A549 (cell line): ENCODE measurements at regions not wholly inside any gene's neighbourhood (a gene's known extent, or its start where the extent isn't known, plus 50 kb on each side); places are given as distances from the start of the nearest gene placed in this dataset.

Experiments
- ATAC-seq, 2 experiments: fragments of 200-7000 bp in 1 of 2; fragments of >200 bp in 1 of 2; cut with Nextera tagmentation in 1 of 2; cut with Tn5 transposase in 1 of 2; 3 replicates each; pipeline versions ENCODE4 v1.8.0 to v1.9.1; 2018 to 2020; ENCODE audit warnings: mild to moderate bottlenecking in 1 of 2, moderate library complexity in 1 of 2
- CTCF ChIA-PET: fragments of 300-600 bp; sonication (Branson Sonifier 250); formaldehyde crosslinking; extraction: SDS; loops from one replicate; lab custom pipeline; 2021; ENCODE audit warnings: antibody characterized with exemption, inconsistent platforms; lab: Yijun Ruan, JAX
- POLR2A ChIA-PET: fragments of 350-600 bp; formaldehyde crosslinking; extraction: SDS; loops from one replicate; lab custom pipeline; 2021; ENCODE audit warnings: antibody characterized with exemption, inconsistent platforms; lab: Yijun Ruan, JAX
- DNase-seq, 2 experiments: peaks; one replicate each; pipeline versions ENCODE4 v3.0.0 to v3.0.0-alpha.2; 2011 to 2016; ENCODE audit warnings: low read depth in 1 of 2, low spot score in 1 of 2
- FAIRE-seq: peaks from 2 replicates; lab custom pipeline; 2011; peaks lifted over from hg19 to GRCh38; lab: Jason Lieb, UNC
- H3K27ac ChIP-seq, 2 experiments: fragments of >200 bp; sonication (Bioruptor Twin); formaldehyde crosslinking; 3 replicates each; pipeline ENCODE4 v1.5.1; 2016 to 2017
- H3K4me1 ChIP-seq: fragments of >200 bp; sonication (Bioruptor Twin); formaldehyde crosslinking; 3 replicates; pipeline ENCODE4 v1.6.1; 2016
- H3K4me2 ChIP-seq: fragments of >200 bp; sonication (Bioruptor Twin); formaldehyde crosslinking; 3 replicates; pipeline ENCODE4 v1.6.1; 2016
- H3K4me3 ChIP-seq: fragments of >200 bp; sonication (Bioruptor Twin); formaldehyde crosslinking; 3 replicates; pipeline ENCODE4 v1.5.1; 2016
- H3K9me3 ChIP-seq: fragments of >200 bp; sonication (Bioruptor Twin); formaldehyde crosslinking; 3 replicates; pipeline ENCODE4 v1.6.1; 2016
- BHLHE40 ChIP-seq: IDR thresholded peaks from 2 replicates; pipeline ENCODE4 v1.6.1; 2012; ENCODE audit warnings: low read depth, low read length, inconsistent platforms
- CHD4 ChIP-seq: fragments of 200-600 bp; sonication (generic); IDR thresholded peaks from 2 replicates; pipeline ENCODE4 v1.6.1; 2016; ENCODE audit warnings: antibody characterized with exemption, mild to moderate bottlenecking, borderline replicate concordance
- EHMT2 ChIP-seq: fragments of 200-600 bp; sonication (generic); IDR thresholded peaks from 2 replicates; pipeline ENCODE4 v1.6.1; 2016; ENCODE audit warnings: antibody characterized with exemption, low read depth, mild to moderate bottlenecking, moderate library complexity
- ELK1 ChIP-seq: fragments of 150-350 bp; IDR thresholded peaks from 2 replicates; pipeline ENCODE4 v1.6.1; 2014; ENCODE audit warnings: low read depth, mild to moderate bottlenecking, low read length
- HEYL ChIP-seq: fragments of 250-450 bp; sonication (Bioruptor Pico); IDR thresholded peaks from 2 replicates; pipeline ENCODE4 v1.8.0; 2021; ENCODE audit warnings: mild to moderate bottlenecking, moderate library complexity
- HOXA7 ChIP-seq: fragments of 250-450 bp; sonication (Bioruptor Pico); IDR thresholded peaks from 2 replicates; pipeline ENCODE4 v1.5.0; 2020; ENCODE audit warnings: mild to moderate bottlenecking, moderate library complexity
- HOXB13 ChIP-seq: fragments of 250-450 bp; sonication (Bioruptor Pico); IDR thresholded peaks from 2 replicates; pipeline ENCODE4 v1.5.0; 2020; ENCODE audit warnings: low read depth, mild to moderate bottlenecking, moderate library complexity
- JUN ChIP-seq, 2 experiments: fragments of >200 bp; sonication (Bioruptor Twin); formaldehyde crosslinking; IDR thresholded peaks; 2 replicates in 1 of 2; 3 replicates in 1 of 2; pipeline ENCODE4 v1.6.1; 2016 to 2017
- JUNB ChIP-seq: fragments of >200 bp; sonication (Bioruptor Twin); formaldehyde crosslinking; IDR thresholded peaks from 2 replicates; pipeline ENCODE4 v1.6.1; 2016
- MAFK ChIP-seq: fragments of 450-650 bp; IDR thresholded peaks from 2 replicates; pipeline ENCODE4 v1.6.1; 2014; ENCODE audit not compliant: partially characterized antibody
- MAZ ChIP-seq: fragments of 150-350 bp; IDR thresholded peaks from 2 replicates; pipeline ENCODE4 v1.6.1; 2014; ENCODE audit warnings: antibody characterized with exemption, low read depth, low read length, borderline replicate concordance
- PBX3 ChIP-seq: IDR thresholded peaks from 2 replicates; pipeline ENCODE4 v1.6.1; 2012
- POLR2A ChIP-seq: IDR thresholded peaks from 2 replicates; pipeline ENCODE4 v1.6.1; 2012; ENCODE audit warnings: mild to moderate bottlenecking, low read length
- RARB ChIP-seq: fragments of 250-450 bp; sonication (Bioruptor Pico); IDR thresholded peaks from 2 replicates; pipeline ENCODE4 v1.8.0; 2021; ENCODE audit warnings: mild to moderate bottlenecking, moderate library complexity
- RFX5 ChIP-seq: fragments of 450-650 bp; IDR thresholded peaks from 2 replicates; pipeline ENCODE4 v1.7.1; 2014; ENCODE audit warnings: antibody characterized with exemption, mild to moderate bottlenecking, moderate library complexity
- SMC3 ChIP-seq: fragments of >200 bp; sonication (Bioruptor Twin); formaldehyde crosslinking; IDR thresholded peaks from 3 replicates; pipeline ENCODE4 v1.6.1; 2018; ENCODE audit warnings: inconsistent platforms
- SREBF2 ChIP-seq: fragments of 450-650 bp; IDR thresholded peaks from 2 replicates; pipeline ENCODE4 v1.6.1; 2014; ENCODE audit warnings: mild to moderate bottlenecking, moderate library complexity
- TP53 ChIP-seq: fragments of 250-450 bp; sonication (Bioruptor Pico); IDR thresholded peaks from 2 replicates; pipeline ENCODE4 v1.5.0; 2021; ENCODE audit warnings: mild to moderate bottlenecking, moderate library complexity
- ZC3H11A ChIP-seq: fragments of 450-650 bp; IDR thresholded peaks from 2 replicates; pipeline ENCODE4 v1.6.1; 2014; ENCODE audit warnings: antibody characterized with exemption, mild to moderate bottlenecking
- ZNF302 ChIP-seq: fragments of 250-450 bp; sonication (Bioruptor Pico); IDR thresholded peaks from 2 replicates; pipeline ENCODE4 v1.9.0; 2021; ENCODE audit warnings: inconsistent platforms, mild to moderate bottlenecking, moderate library complexity
- WGBS: methylation state at CpG from one replicate; pipeline ENCODE4 v1.1.6; 2017; ENCODE audit errors: missing lambda C conversion rate; 5-methylcytosine and 5-hydroxymethylcytosine counted together

- ATAC-seq, result 0 out of 6 replicates have a peak, but pooled peaks of 1 of the 2 experiments have one; percentile 30
- CTCF ChIA-PET, result no interaction called here
- WGBS, result 77% methylated on average over 4 of the region's 4 CpGs
Observed at GRCh38 chr7:27367179-27367932, 124.8 kb downstream of the EVX1 start.

GRCh38 chr7:27367933-27368549, 125.4 kb downstream of the EVX1 start:
- H3K4me2 ChIP-seq, result no peak overlapping the region
- WGBS, result 87% methylated on average over 4 of the region's 4 CpGs
- CTCF ChIA-PET, result no interaction called here
- no peak overlapping the region for H3K27ac ChIP-seq
- no peak overlapping the region for H3K4me3 ChIP-seq
- POLR2A ChIA-PET, result no interaction called here
- TF ChIP-seq MAFK, result no peak
- TF ChIP-seq EHMT2, result no peak
- no peak for TF ChIP-seq BHLHE40
- TF ChIP-seq JUNB, result no peak
- no peak for TF ChIP-seq ELK1
- no peak for TF ChIP-seq RFX5
- no peak for TF ChIP-seq CHD4
- TF ChIP-seq HEYL (CRISPR knock-in tag), result no peak
- TF ChIP-seq HOXA7 (CRISPR knock-in tag), result no peak
- no peak for TF ChIP-seq HOXB13 (CRISPR knock-in tag)
- FAIRE-seq, result peak; percentile 23
- no peaks in the 10 kb centered on the region for H3K9me3 ChIP-seq
- H3K4me1 ChIP-seq, result peaks cover 26% of the 10 kb centered on the region
- no peak for ATAC-seq
- DNase-seq, result no peak

More at GRCh38 chr7:27367179-27367932, 124.8 kb downstream of the EVX1 start:
- no peaks in the 10 kb centered on the region for H3K9me3 ChIP-seq
- no peak overlapping the region for H3K27ac ChIP-seq
- H3K4me2 ChIP-seq, result no peak overlapping the region
- no peak for FAIRE-seq
- peaks cover 19% of the 10 kb centered on the region for H3K4me1 ChIP-seq
- POLR2A ChIA-PET, result no interaction called here
- no peak for DNase-seq
- TF ChIP-seq PBX3 (no peak), POLR2A (no peak), ZNF302 (no peak), RARB (no peak), SREBF2 (no peak)
- H3K4me3 ChIP-seq, result no peak overlapping the region

- DNase-seq (no peak), FAIRE-seq (no peak), ATAC-seq (no peak)
- no peak overlapping the region for H3K27ac ChIP-seq
- peaks cover 23% of the 10 kb centered on the region for H3K4me1 ChIP-seq
- no peak overlapping the region for H3K4me2 ChIP-seq
- H3K4me3 ChIP-seq, result no peak overlapping the region
- ChIA-PET POLR2A (no interaction called here), CTCF (interaction anchor here (0.6 to 1.5 kb wide), 3 partner anchors 19 to 438 kb away, joined by 4 to 5 read pairs (median 4); no protein-coding TSS in a partner anchor)
- TF ChIP-seq HEYL (CRISPR knock-in tag), result no peak
- no peak for TF ChIP-seq RARB
- no peak for TF ChIP-seq TP53 (CRISPR knock-in tag)
- no peak for TF ChIP-seq SMC3
- TF ChIP-seq JUN (IDR thresholded peaks at IDR 0.05), result no peak
- no peak for TF ChIP-seq MAZ
- no peak for TF ChIP-seq MAFK
- TF ChIP-seq ZC3H11A, result no peak
- no peak for TF ChIP-seq HOXB13 (CRISPR knock-in tag)
- no peaks in the 10 kb centered on the region for H3K9me3 ChIP-seq
- 52% methylated on average over 6 of the region's 6 CpGs for WGBS
Observed at GRCh38 chr7:27374958-27375841, 132.6 kb downstream of the EVX1 start.
